Breast epithelium (tissue), 3 donors: ENCODE measurements at regions not wholly inside any gene's neighbourhood (a gene's known extent, or its start where the extent isn't known, plus 50 kb on each side); places are given as distances from the start of the nearest gene placed in this dataset.

Experiments
- POLR2A ChIP-seq: fragments of 450-650 bp; IDR thresholded peaks from one replicate; pipeline ENCODE4 v1.6.1; 2016; ENCODE audit warnings: antibody characterized with exemption, mild to moderate bottlenecking, moderate library complexity
- TF ChIP-seq, protein P1 (sequence below), 3 donors: fragments of 450-650 bp; IDR thresholded peaks; one replicate each; pipeline ENCODE4 v1.5.1; 2016 to 2017; ENCODE audit warnings: antibody characterized with exemption in 3 of 3, mild to moderate bottlenecking in 3 of 3, moderate library complexity in 3 of 3

DNA sequence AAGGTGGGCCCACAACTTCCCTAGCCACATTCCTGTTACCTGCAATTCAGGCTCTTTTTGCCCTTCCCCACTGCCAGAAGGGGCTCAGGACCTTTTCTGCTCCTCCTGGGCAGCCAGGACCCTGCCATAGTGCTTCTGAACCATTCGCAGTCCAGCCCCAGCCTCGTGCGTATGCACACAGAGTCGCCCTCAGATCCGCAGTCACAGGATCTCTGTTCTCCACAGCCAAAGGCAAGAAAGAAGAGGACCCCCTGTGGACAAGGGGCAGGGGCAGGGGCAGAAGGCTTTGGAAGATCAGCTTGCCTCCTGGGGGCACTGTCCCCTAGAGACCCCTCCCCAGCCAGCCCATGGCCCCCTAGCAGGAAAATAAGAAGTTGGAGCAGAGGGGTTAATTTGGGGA, 82.8 kb downstream of the PCDH1 start:
- TF ChIP-seq, protein P1, sequence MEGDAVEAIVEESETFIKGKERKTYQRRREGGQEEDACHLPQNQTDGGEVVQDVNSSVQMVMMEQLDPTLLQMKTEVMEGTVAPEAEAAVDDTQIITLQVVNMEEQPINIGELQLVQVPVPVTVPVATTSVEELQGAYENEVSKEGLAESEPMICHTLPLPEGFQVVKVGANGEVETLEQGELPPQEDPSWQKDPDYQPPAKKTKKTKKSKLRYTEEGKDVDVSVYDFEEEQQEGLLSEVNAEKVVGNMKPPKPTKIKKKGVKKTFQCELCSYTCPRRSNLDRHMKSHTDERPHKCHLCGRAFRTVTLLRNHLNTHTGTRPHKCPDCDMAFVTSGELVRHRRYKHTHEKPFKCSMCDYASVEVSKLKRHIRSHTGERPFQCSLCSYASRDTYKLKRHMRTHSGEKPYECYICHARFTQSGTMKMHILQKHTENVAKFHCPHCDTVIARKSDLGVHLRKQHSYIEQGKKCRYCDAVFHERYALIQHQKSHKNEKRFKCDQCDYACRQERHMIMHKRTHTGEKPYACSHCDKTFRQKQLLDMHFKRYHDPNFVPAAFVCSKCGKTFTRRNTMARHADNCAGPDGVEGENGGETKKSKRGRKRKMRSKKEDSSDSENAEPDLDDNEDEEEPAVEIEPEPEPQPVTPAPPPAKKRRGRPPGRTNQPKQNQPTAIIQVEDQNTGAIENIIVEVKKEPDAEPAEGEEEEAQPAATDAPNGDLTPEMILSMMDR (IDR thresholded peaks at IDR 0.05): no peak
- no peak for TF ChIP-seq POLR2A
